Inferior parietal cortex (tissue), 1 donor: ENCODE measurements at regions not wholly inside any gene's neighbourhood (a gene's known extent, or its start where the extent isn't known, plus 50 kb on each side); places are given as distances from the start of the nearest gene placed in this dataset.
A peak's percentile ranks its signal among the peaks of the same experiment; 100 is the strongest.
"Not testable (repeated sequence)": the region's sequence is repeated elsewhere in the genome, so short reads cannot be mapped to it uniquely, and the experiment has no call there.

Experiments
- DNase-seq: peaks from one replicate; pipeline ENCODE4 v3.0.0-alpha.2; 2016; ENCODE audit errors: extremely low spot score

- DNase-seq, result not testable (repeated sequence)
These were observed 72.1 kb downstream of the OGFRL1 start for GRCh38 chr6:71360556-71361335.

DNA sequence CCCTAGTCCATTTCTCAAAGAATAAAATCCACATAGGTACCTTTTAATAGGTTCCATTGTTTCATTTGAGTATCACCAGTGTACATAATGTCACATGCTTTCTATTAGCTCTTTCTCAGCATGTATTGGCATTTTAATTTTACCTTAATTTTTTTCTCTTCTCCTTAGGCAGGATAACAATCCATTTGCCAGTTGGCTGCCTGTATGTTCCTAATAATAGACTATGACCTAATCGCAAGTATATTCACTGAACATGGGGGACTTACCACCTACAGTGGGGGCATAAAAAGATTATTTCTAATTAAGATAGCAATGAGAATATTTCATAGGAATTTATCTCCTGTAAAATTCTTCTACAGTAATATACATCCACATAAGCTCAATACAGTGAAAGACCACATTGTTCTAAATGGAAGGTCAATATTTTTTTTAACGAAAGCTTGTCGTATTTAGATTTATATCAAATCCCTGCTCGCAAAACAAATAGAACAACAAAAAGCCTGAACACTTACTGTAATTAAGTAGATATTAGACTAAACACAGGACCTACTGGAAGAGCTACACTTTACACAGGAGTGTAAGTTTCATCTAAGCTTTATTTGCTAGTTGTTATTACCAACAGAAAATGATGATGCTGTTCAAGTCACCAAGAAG, 76.4 kb downstream of the OGFRL1 start:
- no peak for DNase-seq

DNA sequence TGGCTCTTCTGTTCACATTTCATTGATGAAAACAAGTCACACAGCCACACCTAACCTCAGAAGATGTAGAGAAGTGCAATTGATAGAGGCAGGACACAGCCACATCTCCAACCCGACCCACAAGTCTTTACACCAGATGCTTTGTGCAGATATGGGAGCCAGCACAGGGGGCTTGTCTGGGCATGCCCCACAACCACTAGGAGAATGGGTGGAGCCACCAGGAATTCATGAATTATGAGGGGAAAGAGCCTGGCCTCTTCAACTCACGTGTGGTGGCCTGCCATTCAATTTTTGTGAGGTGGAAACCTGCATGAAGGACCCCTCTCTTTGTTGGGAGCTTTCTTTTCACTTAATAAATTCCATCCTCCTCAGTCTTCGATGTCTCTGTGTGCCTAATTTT, 79.1 kb downstream of the OGFRL1 start:
- no peak for DNase-seq

DNA sequence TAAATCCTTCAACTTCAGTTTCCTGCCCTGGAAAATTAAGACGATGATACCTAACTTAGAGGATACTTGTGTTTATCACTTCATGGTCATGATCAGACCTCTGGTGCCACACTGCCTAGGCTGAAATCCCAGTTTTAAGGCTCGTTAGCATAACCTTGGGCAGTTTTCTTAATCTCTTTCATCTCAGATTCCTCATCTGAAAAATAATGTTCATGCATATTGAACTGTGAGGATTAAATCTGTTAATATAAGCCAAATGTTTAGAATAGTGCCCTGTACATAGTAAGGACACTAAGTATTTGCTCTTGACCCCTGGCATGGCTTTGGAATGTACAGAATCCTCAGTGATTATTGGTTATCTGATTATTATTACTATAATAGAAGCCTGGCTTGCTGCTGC, 79.7 kb downstream of the OGFRL1 start:
- DNase-seq, result no peak

- no peak for DNase-seq
These were observed 82.9 kb downstream of the OGFRL1 start for GRCh38 chr6:71371559-71371958.

- no peak for DNase-seq
These were observed 85.3 kb downstream of the OGFRL1 start for GRCh38 chr6:71373943-71374342.

DNA sequence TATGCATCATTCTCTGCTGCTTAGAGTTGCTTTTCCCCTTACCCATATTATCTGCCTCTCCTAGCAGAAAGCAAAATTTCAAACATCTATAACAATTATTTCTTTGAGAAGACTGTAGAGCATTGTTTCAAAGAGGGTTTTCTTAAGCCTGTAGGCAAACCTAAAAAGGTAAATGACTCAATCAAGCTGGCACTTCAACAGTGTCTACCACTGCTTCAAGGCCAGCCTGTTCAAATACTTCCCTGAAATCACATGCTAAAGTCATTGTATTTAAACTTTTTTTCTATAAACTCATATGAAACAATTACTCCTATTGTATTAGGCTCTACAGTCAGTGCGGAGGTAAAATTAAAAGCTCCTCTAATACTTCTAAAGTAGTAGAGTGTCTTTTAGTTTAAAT, 87.1 kb downstream of the OGFRL1 start:
- no peak for DNase-seq

DNA sequence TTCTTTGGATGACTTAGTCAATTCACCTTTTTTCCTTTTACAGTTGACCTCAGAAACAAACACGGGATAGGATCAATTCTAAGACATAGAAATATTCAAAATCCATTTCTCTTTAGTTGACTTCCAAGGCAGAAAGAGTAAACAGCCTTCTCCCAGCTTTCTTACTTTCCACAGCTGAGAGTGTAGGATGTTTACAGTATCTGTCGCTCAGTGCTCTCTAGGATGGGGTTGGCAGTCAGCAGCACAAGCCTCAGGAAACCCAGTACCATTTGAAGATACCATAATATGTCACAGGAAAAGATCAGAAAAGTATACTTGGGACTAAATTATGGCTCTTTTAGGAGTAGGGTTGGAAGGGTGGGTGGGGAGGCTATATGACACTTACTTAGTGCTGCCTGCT, 88.2 kb downstream of the OGFRL1 start:
- DNase-seq, result no peak

DNA sequence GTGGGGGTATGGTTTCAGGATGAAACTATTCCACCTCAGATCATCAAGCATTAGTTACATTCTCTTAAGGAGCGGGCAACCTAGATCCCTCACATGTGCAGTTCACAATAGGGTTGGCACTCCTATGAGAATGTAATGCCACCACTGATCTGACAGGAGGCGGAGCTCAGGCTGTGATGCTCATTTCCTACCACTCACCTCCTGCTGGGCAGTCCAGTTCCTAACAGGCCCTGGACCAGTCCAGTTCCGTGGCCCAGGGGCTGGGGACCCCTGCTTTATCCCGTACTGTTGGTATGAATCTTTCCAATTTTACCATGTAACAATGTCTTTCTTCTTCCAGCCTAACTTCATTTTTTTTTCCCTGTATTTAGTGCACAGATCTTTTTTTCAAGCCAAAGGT, 94.9 kb downstream of the OGFRL1 start:
- no peak for DNase-seq

- DNase-seq, result peak; percentile 73
These were observed 95.4 kb downstream of the OGFRL1 start for GRCh38 chr6:71383901-71384489.

DNA sequence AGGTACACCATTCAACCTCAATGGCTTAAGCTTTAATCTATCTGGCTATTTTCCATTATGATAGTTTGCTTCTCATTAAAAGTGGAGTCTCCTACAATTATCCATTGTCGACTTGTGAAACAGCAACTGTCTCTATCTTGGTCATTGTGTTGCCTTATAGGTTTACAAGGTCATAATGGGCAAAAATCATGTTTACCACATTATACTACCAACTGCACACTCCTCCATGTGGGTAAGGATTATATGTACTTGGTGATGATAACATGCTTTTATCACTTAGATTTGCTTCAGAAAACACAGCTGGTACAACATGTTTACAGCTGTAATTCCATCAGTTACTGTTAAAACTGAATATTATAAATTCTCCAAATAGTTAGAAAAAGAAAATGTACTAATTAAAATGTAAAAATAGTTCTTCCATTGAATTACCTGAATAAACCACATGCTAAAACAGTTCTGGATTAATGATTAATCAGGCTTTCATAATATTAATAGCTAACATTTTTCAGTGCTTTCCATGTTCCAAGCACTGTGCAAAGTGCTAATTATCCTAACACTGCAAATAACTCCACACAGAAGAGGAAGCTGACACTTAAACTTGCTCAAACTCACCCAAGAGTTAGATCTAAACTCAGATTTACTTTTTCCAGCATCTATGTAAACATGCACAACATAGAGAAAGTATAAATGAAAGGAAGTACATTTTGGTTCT, 96.7 kb downstream of the OGFRL1 start:
- no peak for DNase-seq

- no peak for DNase-seq
These were observed 97.6 kb downstream of the OGFRL1 start for GRCh38 chr6:71386215-71386614.

DNA sequence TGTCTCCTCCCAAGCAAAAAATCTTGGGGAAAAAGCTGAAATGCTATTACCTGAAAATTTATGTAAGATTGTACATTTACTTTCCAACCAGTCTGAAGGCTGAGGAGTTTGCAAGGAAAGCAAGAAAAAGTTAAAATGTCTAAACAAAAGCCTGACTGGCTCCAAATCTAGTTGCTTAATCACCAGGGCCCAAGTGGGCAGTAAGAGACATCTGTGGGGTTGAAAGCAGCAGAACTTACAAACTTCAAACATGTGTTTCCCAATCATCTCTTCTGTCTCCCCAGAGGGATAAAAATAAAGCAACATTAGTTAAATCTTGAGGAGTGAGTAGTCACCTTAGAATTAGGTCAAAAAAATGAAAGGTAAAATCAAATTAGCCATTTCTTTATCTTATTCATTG, 98.6 kb downstream of the OGFRL1 start:
- no peak for DNase-seq

GRCh38 chr6:71388068-71388744, 99.6 kb downstream of the OGFRL1 start:
- DNase-seq, result no peak

DNA sequence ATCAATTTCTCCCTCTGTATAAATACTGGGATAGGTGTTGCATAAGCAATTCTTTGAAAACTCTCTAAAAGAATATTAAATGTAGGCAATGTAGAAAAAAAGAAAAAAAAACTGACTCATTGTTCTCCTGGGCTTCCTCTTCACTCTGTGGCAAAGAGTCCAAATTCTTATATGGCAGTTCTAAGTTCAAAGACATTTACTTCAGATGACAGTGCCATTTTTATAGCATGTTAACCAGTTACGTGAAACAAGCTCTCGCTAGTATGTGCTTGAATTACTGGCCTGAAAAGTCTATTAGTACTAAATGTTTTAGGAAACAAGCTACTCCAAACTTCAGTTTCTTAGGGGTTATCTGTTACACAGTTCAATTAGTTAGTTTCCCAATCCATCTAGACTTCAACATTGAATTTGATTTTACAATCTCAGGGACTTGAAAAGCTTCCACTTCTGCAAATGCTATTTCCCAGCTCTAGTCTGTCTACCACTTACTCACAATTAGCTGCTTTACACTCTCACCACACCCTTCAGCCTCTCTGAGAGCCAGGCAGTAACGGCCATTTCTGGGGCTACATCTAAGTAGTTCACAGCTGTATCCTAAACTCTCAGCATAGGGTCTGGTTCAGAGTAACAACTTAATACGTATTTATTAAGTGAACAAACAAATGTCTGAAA, 100.4 kb downstream of the OGFRL1 start:
- no peak for DNase-seq

GRCh38 chr6:71391126-71391525, 102.5 kb downstream of the OGFRL1 start:
- DNase-seq, result no peak

DNA sequence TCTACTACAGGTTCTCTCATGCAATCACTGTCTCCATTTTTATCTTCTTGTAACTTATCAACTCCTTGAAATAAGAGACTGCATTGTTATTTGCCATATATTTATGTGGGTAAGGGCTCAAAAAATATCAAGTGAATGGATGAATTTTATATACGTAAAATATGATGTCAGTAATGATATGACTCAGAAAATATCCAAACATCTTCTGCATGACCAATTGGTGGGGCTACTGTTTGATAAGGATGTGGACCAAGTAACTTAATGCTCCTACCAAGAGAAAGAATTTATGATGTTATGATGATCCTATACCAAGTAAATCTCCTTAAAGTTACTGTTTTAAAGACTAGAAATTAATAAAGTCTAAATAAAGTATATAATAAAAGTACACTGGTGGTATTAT, 103.7 kb downstream of the OGFRL1 start:
- DNase-seq, result no peak

GRCh38 chr6:71393471-71393870, 104.9 kb downstream of the OGFRL1 start:
- DNase-seq, result no peak

- DNase-seq, result no peak
These were observed 105.4 kb downstream of the OGFRL1 start for GRCh38 chr6:71393981-71394432.

- DNase-seq, result no peak
These were observed 106.3 kb downstream of the OGFRL1 start for GRCh38 chr6:71394926-71395325.

DNA sequence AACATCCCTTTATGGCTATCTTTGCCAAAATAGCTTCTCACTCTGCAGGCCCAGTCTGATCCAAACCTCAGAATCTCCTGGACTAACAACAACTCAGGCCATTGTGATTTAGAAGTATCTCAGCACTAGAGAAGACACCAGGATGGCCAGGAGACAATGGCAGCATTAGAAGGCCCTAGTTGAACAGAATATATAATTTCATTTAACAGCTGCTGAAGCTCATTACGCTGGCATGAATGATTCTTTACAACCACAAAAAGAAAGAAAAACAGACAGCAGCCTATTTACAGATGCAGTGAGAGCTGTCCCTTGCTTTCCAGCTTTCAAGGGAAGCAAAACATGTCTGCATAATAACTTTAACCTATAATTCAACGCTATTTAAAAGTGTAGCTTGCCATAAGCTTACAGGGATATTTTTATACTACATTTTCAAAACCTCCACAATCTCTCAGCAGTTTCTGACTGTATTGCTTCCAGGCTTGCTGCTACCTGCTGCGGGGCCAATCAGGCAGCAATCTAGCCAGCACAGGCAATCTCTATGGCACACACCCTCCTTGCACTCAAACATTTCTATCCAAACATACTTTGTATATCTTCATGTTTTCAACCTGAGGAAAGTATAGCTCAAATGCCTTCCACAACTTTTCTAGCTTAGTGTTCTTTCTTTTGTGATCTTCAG, 107.3 kb downstream of the OGFRL1 start:
- DNase-seq, result no peak
